HG03135 (cell line): ENCODE measurements at regions not wholly inside any gene's neighbourhood (a gene's known extent, or its start where the extent isn't known, plus 50 kb on each side); places are given as distances from the start of the nearest gene placed in this dataset.
"Not testable (repeated sequence)": the region's sequence is repeated elsewhere in the genome, so short reads cannot be mapped to it uniquely, and the experiment has no call there.

Experiments
- ATAC-seq: cut with Tn5 transposase; IDR thresholded peaks from one replicate; pipeline ENCODE4 v1.9.1; 2021; ENCODE audit warnings: mild to moderate bottlenecking, moderate library complexity; ENCODE audit not compliant: unreplicated experiment

GRCh38 chr1:60893136-60893930, 189.0 kb upstream of the NFIA start:
- ATAC-seq = no peak

- ATAC-seq = no peak
Observed at GRCh38 chr1:60891765-60892164, 190.6 kb upstream of the NFIA start.

GRCh38 chr1:60891281-60891680, 191.1 kb upstream of the NFIA start:
- no peak for ATAC-seq

- no peak for ATAC-seq
Observed at GRCh38 chr1:60890664-60891063, 191.7 kb upstream of the NFIA start.

GRCh38 chr1:60889709-60890108, 192.7 kb upstream of the NFIA start:
- ATAC-seq = no peak

- ATAC-seq = no peak
Observed at GRCh38 chr1:60888126-60888525, 194.2 kb upstream of the NFIA start.

GRCh38 chr1:60886793-60887331, 195.5 kb upstream of the NFIA start:
- no peak for ATAC-seq

GRCh38 chr1:60886090-60886489, 196.3 kb upstream of the NFIA start:
- ATAC-seq = no peak

GRCh38 chr1:60880202-60880601, 202.2 kb upstream of the NFIA start:
- ATAC-seq = no peak

GRCh38 chr1:60878323-60878722, 204.0 kb upstream of the NFIA start:
- ATAC-seq = no peak

- no peak for ATAC-seq
Observed at GRCh38 chr1:60877376-60877775, 205.0 kb upstream of the NFIA start.

GRCh38 chr1:60876952-60877351, 205.4 kb upstream of the NFIA start:
- no peak for ATAC-seq

- no peak for ATAC-seq
Observed at GRCh38 chr1:60875138-60875537, 207.2 kb upstream of the NFIA start.

- no peak for ATAC-seq
Observed at GRCh38 chr1:60874718-60875117, 207.6 kb upstream of the NFIA start.

GRCh38 chr1:60873396-60873795, 209.0 kb upstream of the NFIA start:
- ATAC-seq = not testable (repeated sequence)

- ATAC-seq = no peak
Observed at GRCh38 chr1:60872426-60873054, 209.8 kb upstream of the NFIA start.

- no peak for ATAC-seq
Observed at GRCh38 chr1:60870269-60870865, 212.0 kb upstream of the NFIA start.

GRCh38 chr1:60868901-60869663, 213.3 kb upstream of the NFIA start:
- ATAC-seq = no peak

GRCh38 chr1:60867782-60868181, 214.6 kb upstream of the NFIA start:
- ATAC-seq = no peak

GRCh38 chr1:60866917-60867531, 215.3 kb upstream of the NFIA start:
- ATAC-seq = no peak
